D721Med (cell line): ENCODE measurements at regions not wholly inside any gene's neighbourhood (a gene's known extent, or its start where the extent isn't known, plus 50 kb on each side); places are given as distances from the start of the nearest gene placed in this dataset.

Experiments
- DNase-seq: peaks from one replicate; pipeline ENCODE4 v3.0.0; 2011; ENCODE audit warnings: low spot score; ENCODE audit not compliant: insufficient read length
- FAIRE-seq: peaks from 2 replicates; lab custom pipeline; 2011; peaks lifted over from hg19 to GRCh38; lab: Jason Lieb, UNC
- TF ChIP-seq, protein P1 (sequence below): IDR thresholded peaks from 2 replicates; pipeline ENCODE4 v1.5.1; 2012; ENCODE audit warnings: mild to moderate bottlenecking, control low read depth; ENCODE audit not compliant: insufficient read depth; ENCODE audit errors: missing control alignments

DNA sequence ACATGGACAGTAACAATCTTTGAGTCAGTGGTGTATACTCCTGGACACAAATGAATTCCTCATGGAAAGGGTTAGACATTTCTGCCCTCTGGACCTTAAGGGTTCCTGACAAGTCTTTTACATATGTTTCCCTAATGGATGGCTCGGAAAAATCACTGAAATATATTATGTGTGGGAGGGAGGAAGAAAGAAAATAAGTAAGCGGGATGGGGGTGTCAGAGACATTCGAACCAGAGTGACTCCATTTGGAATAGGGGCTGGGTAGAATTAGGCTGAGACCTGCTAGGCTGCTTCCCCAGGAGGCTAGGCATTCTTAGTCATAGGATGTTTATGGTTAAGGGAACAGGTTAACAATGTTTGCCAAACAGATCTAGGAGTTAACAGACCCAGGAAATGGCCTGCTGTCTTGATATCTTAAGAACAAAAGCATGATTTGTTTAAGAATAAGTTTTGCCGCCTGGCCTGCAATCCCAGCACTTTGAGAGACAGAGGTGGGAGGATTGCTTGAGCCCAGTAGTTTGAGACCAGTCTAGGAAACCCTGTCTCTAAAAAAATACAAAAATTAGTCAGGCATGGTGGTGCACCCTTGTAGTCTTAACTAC, 1241.7 kb downstream of the TYW1 start:
- no peak for DNase-seq
- TF ChIP-seq, protein P1, sequence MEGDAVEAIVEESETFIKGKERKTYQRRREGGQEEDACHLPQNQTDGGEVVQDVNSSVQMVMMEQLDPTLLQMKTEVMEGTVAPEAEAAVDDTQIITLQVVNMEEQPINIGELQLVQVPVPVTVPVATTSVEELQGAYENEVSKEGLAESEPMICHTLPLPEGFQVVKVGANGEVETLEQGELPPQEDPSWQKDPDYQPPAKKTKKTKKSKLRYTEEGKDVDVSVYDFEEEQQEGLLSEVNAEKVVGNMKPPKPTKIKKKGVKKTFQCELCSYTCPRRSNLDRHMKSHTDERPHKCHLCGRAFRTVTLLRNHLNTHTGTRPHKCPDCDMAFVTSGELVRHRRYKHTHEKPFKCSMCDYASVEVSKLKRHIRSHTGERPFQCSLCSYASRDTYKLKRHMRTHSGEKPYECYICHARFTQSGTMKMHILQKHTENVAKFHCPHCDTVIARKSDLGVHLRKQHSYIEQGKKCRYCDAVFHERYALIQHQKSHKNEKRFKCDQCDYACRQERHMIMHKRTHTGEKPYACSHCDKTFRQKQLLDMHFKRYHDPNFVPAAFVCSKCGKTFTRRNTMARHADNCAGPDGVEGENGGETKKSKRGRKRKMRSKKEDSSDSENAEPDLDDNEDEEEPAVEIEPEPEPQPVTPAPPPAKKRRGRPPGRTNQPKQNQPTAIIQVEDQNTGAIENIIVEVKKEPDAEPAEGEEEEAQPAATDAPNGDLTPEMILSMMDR, result no peak
- FAIRE-seq, result no peak

DNA sequence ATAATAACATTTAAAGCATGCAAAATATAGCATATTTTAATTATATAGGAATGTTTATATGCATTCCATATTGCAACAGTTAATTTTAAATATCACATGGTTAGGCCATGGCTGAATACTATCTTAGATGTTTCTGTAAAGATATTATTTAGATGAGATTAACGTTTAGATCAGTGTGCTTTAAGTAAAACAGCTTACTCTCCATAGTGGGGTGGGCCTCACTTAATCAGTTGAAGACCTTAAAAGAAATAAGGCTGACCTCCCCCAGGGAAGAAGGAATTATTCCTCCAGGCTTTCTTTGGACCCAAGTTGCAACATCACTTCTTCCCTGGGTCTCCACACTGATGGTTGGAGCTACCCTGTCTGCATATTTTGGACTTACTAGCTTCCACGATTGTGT, 1246.5 kb downstream of the TYW1 start:
- no peak for FAIRE-seq
- TF ChIP-seq, protein P1, result no peak

GRCh38 chr7:68244389-68244788, 1247.8 kb downstream of the TYW1 start:
- DNase-seq (no peak), FAIRE-seq (no peak)
- TF ChIP-seq, protein P1, result no peak

More for the DNA sequence above, 1246.5 kb downstream of the TYW1 start:
- DNase-seq, result no peak

- FAIRE-seq (no peak), DNase-seq (no peak)
- TF ChIP-seq, protein P1, result no peak
These were observed 1249.1 kb downstream of the TYW1 start for GRCh38 chr7:68245688-68246087.

DNA sequence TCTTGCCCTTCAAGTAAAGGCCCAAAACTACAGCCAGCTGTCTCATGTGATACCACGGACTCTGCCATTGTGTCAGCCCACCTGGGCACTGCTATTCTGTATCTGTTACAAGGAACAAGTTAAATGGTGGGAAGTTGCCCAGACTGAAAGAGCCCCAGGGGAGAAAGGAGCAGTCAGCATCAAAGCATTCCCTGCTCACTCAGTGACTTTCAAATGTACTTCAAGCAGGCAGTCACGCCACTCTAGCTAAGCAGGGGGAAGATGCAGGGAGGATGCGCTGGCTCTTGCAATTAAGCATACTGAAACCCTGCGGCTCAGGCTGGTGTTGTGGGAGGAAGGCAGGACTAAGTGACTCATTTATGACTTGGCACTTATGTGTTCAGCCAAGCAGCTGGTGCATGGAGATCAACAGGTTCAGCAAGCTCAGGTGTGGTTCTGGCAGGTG, 1249.6 kb downstream of the TYW1 start:
- FAIRE-seq (no peak), DNase-seq (no peak)
- TF ChIP-seq, protein P1, result no peak

DNA sequence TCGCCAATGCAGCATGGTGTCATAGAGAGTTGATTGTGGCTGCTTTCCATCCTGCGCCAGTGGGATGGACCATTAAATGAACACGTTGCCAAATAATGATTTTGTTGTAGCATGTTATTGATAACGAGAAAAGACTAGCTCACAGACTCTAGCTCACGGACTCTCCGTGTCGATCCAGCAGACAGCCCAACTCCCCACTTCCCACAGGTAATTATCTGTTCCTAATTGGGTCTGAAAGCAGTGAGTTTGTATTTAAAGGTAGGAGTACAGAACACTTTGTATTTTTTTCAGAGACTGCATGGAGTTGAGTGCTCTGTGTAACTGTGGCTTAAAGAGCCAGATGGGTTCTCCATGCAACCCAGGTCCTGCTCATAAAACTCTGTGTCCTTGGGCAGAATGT, 1250.5 kb downstream of the TYW1 start:
- FAIRE-seq, result no peak
- TF ChIP-seq, protein P1, result no peak

GRCh38 chr7:68247571-68247970, 1250.9 kb downstream of the TYW1 start:
- TF ChIP-seq, protein P1, result no peak

More for the DNA sequence above, 1250.5 kb downstream of the TYW1 start:
- no peak for DNase-seq

More at GRCh38 chr7:68247571-68247970, 1250.9 kb downstream of the TYW1 start:
- DNase-seq (no peak), FAIRE-seq (no peak)
